Loucy (cell line): ENCODE measurements at regions not wholly inside any gene's neighbourhood (a gene's known extent, or its start where the extent isn't known, plus 50 kb on each side); places are given as distances from the start of the nearest gene placed in this dataset.

Source experiments
- H2AFZ ChIP-seq: fragments of 200-600 bp; sonication (generic); 2 replicates; pipeline ENCODE4 v1.6.0; 2016; ENCODE audit warnings: antibody characterized with exemption, mild to moderate bottlenecking, low read length, moderate library complexity
- H3F3A ChIP-seq: fragments of 200-600 bp; 2 replicates; pipeline ENCODE4 v1.6.0; 2016; ENCODE audit warnings: antibody characterized with exemption, low read depth, mild to moderate bottlenecking
- H3K27me3 ChIP-seq: fragments of 200-600 bp; sonication (generic); 2 replicates; pipeline ENCODE4 v1.6.1; 2014; ENCODE audit warnings: low read length, mild to moderate bottlenecking; ENCODE audit not compliant: insufficient read depth, poor library complexity, severe bottlenecking
- H3K36me3 ChIP-seq: fragments of 200-600 bp; sonication (generic); 2 replicates; pipeline ENCODE4 v1.6.1; 2016; ENCODE audit warnings: low read length; ENCODE audit not compliant: insufficient read depth
- H3K4me1 ChIP-seq: fragments of 200-600 bp; sonication (generic); 2 replicates; pipeline ENCODE4 v1.5.1; 2014; ENCODE audit warnings: low read length, mild to moderate bottlenecking; ENCODE audit not compliant: insufficient read depth, poor library complexity, severe bottlenecking
- H3K4me2 ChIP-seq: fragments of 200-600 bp; sonication (generic); 2 replicates; pipeline ENCODE4 v1.6.0; 2014; ENCODE audit warnings: antibody characterized with exemption, low read length, low read depth, mild to moderate bottlenecking; ENCODE audit not compliant: poor library complexity, severe bottlenecking
- H3K4me3 ChIP-seq: fragments of 200-600 bp; sonication (generic); 2 replicates; pipeline ENCODE4 v1.5.1; 2014; ENCODE audit warnings: low read length, mild to moderate bottlenecking, mixed read lengths; ENCODE audit not compliant: poor library complexity, severe bottlenecking
- H3K79me2 ChIP-seq: fragments of 200-600 bp; sonication (generic); 2 replicates; pipeline ENCODE4 v1.6.1; 2014; ENCODE audit warnings: low read length; ENCODE audit not compliant: insufficient read depth
- H3K9ac ChIP-seq: fragments of 200-600 bp; sonication (generic); 2 replicates; pipeline ENCODE4 v1.6.0; 2014; ENCODE audit warnings: mild to moderate bottlenecking, low read depth, low read length, moderate library complexity; ENCODE audit not compliant: poor library complexity, severe bottlenecking
- H3K9me2 ChIP-seq: fragments of 200-600 bp; sonication (generic); replicated peaks from 2 replicates; pipeline ENCODE4 v1.6.1; 2016; ENCODE audit warnings: low read depth, low read length, mixed read lengths
- H3K9me3 ChIP-seq: fragments of 200-600 bp; sonication (generic); 2 replicates; pipeline ENCODE4 v1.6.1; 2014; ENCODE audit warnings: mild to moderate bottlenecking, antibody characterized with exemption, low read length, low read depth; ENCODE audit not compliant: insufficient read depth
- H4K20me1 ChIP-seq: fragments of 200-600 bp; sonication (generic); 2 replicates; pipeline ENCODE4 v1.6.0; 2014; ENCODE audit warnings: antibody characterized with exemption, low read length, mild to moderate bottlenecking; ENCODE audit not compliant: insufficient read depth, poor library complexity, severe bottlenecking
- CTCF ChIP-seq: fragments of 200-600 bp; sonication (generic); conservative IDR thresholded peaks from 2 replicates; pipeline ENCODE4 v1.5.1; 2014; ENCODE audit warnings: mild to moderate bottlenecking, antibody characterized with exemption, low read length
- EZH2phosphoT487 ChIP-seq: fragments of 200-600 bp; IDR thresholded peaks from 2 replicates; pipeline ENCODE4 v1.6.1; 2018; ENCODE audit warnings: antibody characterized with exemption, mild to moderate bottlenecking, moderate library complexity, borderline replicate concordance

- Histone ChIP-seq H3K4me2 (peak overlapping the region; percentile 63), H3K36me3 (no peaks in the 10 kb centered on the region), H3K9me2 (no peaks in the 10 kb centered on the region), H4K20me1 (no peaks in the 10 kb centered on the region), H3K9me3 (no peaks in the 10 kb centered on the region), H3K79me2 (no peaks in the 10 kb centered on the region), H3K4me3 (peak overlapping the region; percentile 40), H3K9ac (no peak overlapping the region), H3F3A (no peaks in the 10 kb centered on the region), H2AFZ (peak overlapping the region; percentile 76; the same call in 1 of the 2 replicates), H3K27me3 (no peaks in the 10 kb centered on the region), H3K4me1 (no peaks in the 10 kb centered on the region)
- no peak for TF ChIP-seq CTCF
- TF ChIP-seq EZH2phosphoT487: no peak
These were observed 301.1 kb upstream of the ACTBL2 start for GRCh38 chr5:57783693-57784092.

GRCh38 chr5:57780961-57781325 lies 298.3 kb upstream of the ACTBL2 start:
- H3K4me2 ChIP-seq: no peak overlapping the region
- no peaks in the 10 kb centered on the region for H3K4me1 ChIP-seq
- H3K9me2 ChIP-seq: no peaks in the 10 kb centered on the region
- H3F3A ChIP-seq: no peaks in the 10 kb centered on the region
- H3K79me2 ChIP-seq: no peaks in the 10 kb centered on the region
- H3K36me3 ChIP-seq: no peaks in the 10 kb centered on the region
- no peak overlapping the region for H3K9ac ChIP-seq
- no peaks in the 10 kb centered on the region for H3K27me3 ChIP-seq
- H3K9me3 ChIP-seq: no peaks in the 10 kb centered on the region
- TF ChIP-seq CTCF (no peak), EZH2phosphoT487 (no peak)
- H4K20me1 ChIP-seq: no peaks in the 10 kb centered on the region
- H3K4me3 ChIP-seq: no peak overlapping the region
- no peak overlapping the region for H2AFZ ChIP-seq

GRCh38 chr5:57780306-57780960 lies 297.8 kb upstream of the ACTBL2 start:
- no peaks in the 10 kb centered on the region for H3K27me3 ChIP-seq
- no peaks in the 10 kb centered on the region for H3K36me3 ChIP-seq
- no peak overlapping the region for H3K4me2 ChIP-seq
- H3K4me1 ChIP-seq: no peaks in the 10 kb centered on the region
- H3K79me2 ChIP-seq: no peaks in the 10 kb centered on the region
- no peaks in the 10 kb centered on the region for H4K20me1 ChIP-seq
- no peaks in the 10 kb centered on the region for H3K9me3 ChIP-seq
- no peak overlapping the region for H3K4me3 ChIP-seq
- no peak overlapping the region for H2AFZ ChIP-seq
- no peaks in the 10 kb centered on the region for H3F3A ChIP-seq
- no peak overlapping the region for H3K9ac ChIP-seq
- no peaks in the 10 kb centered on the region for H3K9me2 ChIP-seq
- TF ChIP-seq EZH2phosphoT487: no peak
- no peak for TF ChIP-seq CTCF
